GM23338 (cell line): ENCODE measurements at regions not wholly inside any gene's neighbourhood (a gene's known extent, or its start where the extent isn't known, plus 50 kb on each side); places are given as distances from the start of the nearest gene placed in this dataset.

Experiments used
- ATAC-seq: fragments of 200-7000 bp; cut with Tn5 transposase; 3 replicates; pipeline ENCODE4 v1.9.1; 2020
- DNase-seq: peaks from one replicate; pipeline ENCODE4 v3.0.0-alpha.2; 2015; ENCODE audit warnings: low spot score
- H2AFZ ChIP-seq: fragments of 200-600 bp; sonication (generic); 2 replicates; pipeline ENCODE4 v1.8.0; 2016; ENCODE audit warnings: antibody characterized with exemption, mild to moderate bottlenecking, moderate library complexity
- H3F3A ChIP-seq: fragments of 200-600 bp; sonication (generic); replicated peaks from 2 replicates; pipeline ENCODE4 v1.8.0; 2017; ENCODE audit warnings: antibody characterized with exemption, mixed run types, low read depth
- H3K27ac ChIP-seq: fragments of 200-600 bp; sonication (generic); 2 replicates; pipeline ENCODE4 v1.6.1; 2016; ENCODE audit warnings: low read depth
- H3K27me3 ChIP-seq: fragments of 200-600 bp; sonication (generic); 2 replicates; pipeline ENCODE4 v1.8.0; 2016; ENCODE audit warnings: mild to moderate bottlenecking, mixed run types, moderate library complexity; ENCODE audit not compliant: insufficient read depth
- H3K36me3 ChIP-seq: fragments of 200-600 bp; sonication (generic); 2 replicates; pipeline ENCODE4 v1.8.0; 2016; ENCODE audit warnings: mild to moderate bottlenecking; ENCODE audit not compliant: insufficient read depth
- H3K4me1 ChIP-seq: fragments of 200-600 bp; sonication (generic); 2 replicates; pipeline ENCODE4 v1.8.0; 2016; ENCODE audit warnings: mild to moderate bottlenecking, moderate library complexity; ENCODE audit not compliant: insufficient read depth
- H3K4me2 ChIP-seq: fragments of 200-600 bp; sonication (generic); 2 replicates; pipeline ENCODE4 v1.7.1; 2017; ENCODE audit warnings: mixed run types
- H3K4me3 ChIP-seq: fragments of 200-600 bp; sonication (generic); 2 replicates; pipeline ENCODE4 v1.6.1; 2016; ENCODE audit warnings: mixed run types
- H3K79me2 ChIP-seq: fragments of 200-600 bp; sonication (generic); replicated peaks from 2 replicates; pipeline ENCODE4 v1.8.0; 2017; ENCODE audit warnings: mild to moderate bottlenecking; ENCODE audit not compliant: insufficient read depth
- H3K9me2 ChIP-seq: fragments of 200-600 bp; sonication (generic); 2 replicates; pipeline ENCODE4 v1.8.0; 2017; ENCODE audit not compliant: insufficient read depth
- H4K20me1 ChIP-seq: fragments of 200-600 bp; sonication (generic); replicated peaks from 2 replicates; pipeline ENCODE4 v1.8.0; 2017; ENCODE audit warnings: mild to moderate bottlenecking; ENCODE audit not compliant: insufficient read depth
- H3K27ac Mint-ChIP-seq: 2 replicates; pipeline ENCODE4 v1.8.0; 2020; ENCODE audit warnings: inconsistent platforms, mild to moderate bottlenecking, moderate library complexity, mixed read lengths
- H3K27me3 Mint-ChIP-seq: 3 replicates; pipeline ENCODE4 v1.8.0; 2022; ENCODE audit warnings: low read depth, mild to moderate bottlenecking, moderate library complexity, mixed read lengths, inconsistent platforms; ENCODE audit not compliant: insufficient read depth, poor library complexity
- H3K36me3 Mint-ChIP-seq: 3 replicates; pipeline ENCODE4 v1.8.0; 2021; ENCODE audit warnings: low read depth, mild to moderate bottlenecking, inconsistent platforms, moderate library complexity, mixed read lengths
- H3K4me1 Mint-ChIP-seq: 3 replicates; pipeline ENCODE4 v1.8.0; 2020; ENCODE audit warnings: mild to moderate bottlenecking, inconsistent platforms, mixed read lengths
- H3K4me3 Mint-ChIP-seq: 3 replicates; pipeline ENCODE4 v1.8.0; 2021; ENCODE audit warnings: moderate library complexity, mild to moderate bottlenecking, inconsistent platforms, mixed read lengths
- H3K9me3 Mint-ChIP-seq: 3 replicates; pipeline ENCODE4 v1.8.0; 2020; ENCODE audit warnings: moderate library complexity, mild to moderate bottlenecking, inconsistent platforms, mixed read lengths
- CTCF ChIP-seq, 2 experiments: fragments of 200-600 bp in 1 of 2; sonication (generic) in 1 of 2; conservative IDR thresholded peaks; 2 replicates each; pipeline versions ENCODE4 v1.5.1 to v1.6.1; 2016 to 2017; ENCODE audit warnings: antibody characterized with exemption in 2 of 2, low read depth in 2 of 2, mild to moderate bottlenecking in 2 of 2, moderate library complexity in 1 of 2
- EZH2phosphoT487 ChIP-seq: fragments of 200-600 bp; sonication (generic); IDR thresholded peaks from one replicate; pipeline ENCODE4 v1.8.1; 2018; ENCODE audit warnings: antibody characterized with exemption; ENCODE audit not compliant: unreplicated experiment
- JUNB ChIP-seq: IDR thresholded peaks from one replicate; pipeline ENCODE4 v1.6.1; 2016; ENCODE audit warnings: antibody characterized with exemption; ENCODE audit not compliant: unreplicated experiment
- NANOG ChIP-seq: IDR thresholded peaks from 2 replicates; pipeline ENCODE4 v1.6.1; 2016; ENCODE audit warnings: antibody characterized with exemption, borderline replicate concordance
- POLR2AphosphoS5 ChIP-seq: IDR thresholded peaks from 2 replicates; pipeline ENCODE4 v1.6.1; 2016; ENCODE audit warnings: antibody characterized with exemption, low read depth
- STAT1 ChIP-seq: IDR thresholded peaks from one replicate; pipeline ENCODE4 v1.6.1; 2016; ENCODE audit warnings: antibody characterized with exemption; ENCODE audit not compliant: unreplicated experiment
- ZNF331 ChIP-seq: fragments of 250-450 bp; sonication (Bioruptor Pico); IDR thresholded peaks from 2 replicates; pipeline ENCODE4 v1.5.0; 2020; ENCODE audit warnings: low read depth, mild to moderate bottlenecking, moderate library complexity
- ZNF462 ChIP-seq: fragments of 250-450 bp; sonication (Bioruptor Pico); IDR thresholded peaks from 2 replicates; pipeline ENCODE4 v1.5.0; 2020; ENCODE audit warnings: mild to moderate bottlenecking, moderate library complexity

- TF ChIP-seq CTCF (conservative IDR thresholded peaks at IDR 0.05; ENCODE audit: low read depth in 2 of 2) (no peak), EZH2phosphoT487 (no peak)
Observed at GRCh38 chr12:124667506-124668326, 100.3 kb upstream of the NCOR2 start (continued).

DNA sequence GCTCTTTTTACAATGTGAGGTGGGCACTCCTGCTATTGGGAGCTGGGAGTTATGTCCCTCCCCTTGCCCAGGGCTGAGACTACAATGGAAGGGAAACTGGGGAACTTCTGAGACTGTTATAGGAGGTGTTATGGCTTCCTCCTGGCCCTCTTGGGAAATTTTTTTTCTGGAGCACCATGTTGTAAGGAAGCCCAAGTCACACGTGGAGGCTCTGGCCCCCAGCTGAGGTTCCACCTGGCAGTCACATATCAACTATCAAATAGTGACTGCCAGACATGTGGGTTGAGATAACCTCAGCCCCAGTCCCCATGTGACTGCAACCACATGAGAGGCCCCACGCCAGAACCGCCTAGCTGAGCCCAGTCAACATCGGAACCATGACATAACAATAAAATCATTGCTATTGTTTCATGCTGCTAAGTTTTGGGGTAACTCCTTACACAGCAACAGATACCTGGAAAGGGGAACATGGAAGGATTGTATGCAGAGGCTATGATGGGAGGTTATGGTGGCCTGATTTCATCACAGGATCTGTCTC lies 99.4 kb upstream of the NCOR2 start:
- no peaks in the 10 kb centered on the region for H3K36me3 ChIP-seq
- no peak overlapping the region for H3K27ac ChIP-seq
- Mint-ChIP-seq H3K9me3 (peaks cover 3% of the 10 kb centered on the region; the same call in 1 of the 3 replicates), H3K27me3 (peaks cover 9% of the 10 kb centered on the region), H3K4me3 (no peak overlapping the region), H3K36me3 (no peaks in the 10 kb centered on the region), H3K4me1 (no peaks in the 10 kb centered on the region), H3K27ac (no peak overlapping the region)
- H3K79me2 ChIP-seq = no peaks in the 10 kb centered on the region
- no peaks in the 10 kb centered on the region for H4K20me1 ChIP-seq
- no peaks in the 10 kb centered on the region for H3K9me2 ChIP-seq
- no peaks in the 10 kb centered on the region for H3F3A ChIP-seq
- H3K4me2 ChIP-seq = no peak overlapping the region
- no peaks in the 10 kb centered on the region for H3K4me1 ChIP-seq
- H2AFZ ChIP-seq = no peak overlapping the region
- no peaks in the 10 kb centered on the region for H3K27me3 ChIP-seq
- ATAC-seq (no peak), DNase-seq (no peak)
- H3K4me3 ChIP-seq = no peak overlapping the region
- TF ChIP-seq ZNF331 (CRISPR knock-in tag) = peak; percentile 61
- no peak for TF ChIP-seq POLR2AphosphoS5

DNA sequence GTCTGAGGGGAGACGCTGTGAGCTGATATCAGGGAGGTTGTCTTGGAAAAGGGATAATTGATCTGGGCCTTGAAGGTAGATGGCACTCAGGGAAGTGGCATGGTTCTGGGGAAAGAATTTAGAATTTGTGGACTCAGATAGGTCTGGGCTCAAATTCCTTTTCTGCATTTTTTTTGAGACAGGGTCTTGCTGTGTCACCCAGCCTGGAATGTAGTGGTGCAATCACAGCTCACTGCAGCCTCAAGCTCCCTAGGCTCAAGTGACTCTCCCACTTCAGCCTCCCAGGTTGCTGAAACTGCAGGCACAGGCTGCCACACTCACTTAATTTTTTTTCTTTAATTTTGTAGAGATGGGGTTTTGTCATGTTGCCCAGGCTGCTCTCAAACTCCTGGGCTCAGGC lies 98.1 kb upstream of the NCOR2 start:
- Histone ChIP-seq H2AFZ (no peak overlapping the region), H3K4me1 (no peaks in the 10 kb centered on the region), H3F3A (no peaks in the 10 kb centered on the region), H4K20me1 (no peaks in the 10 kb centered on the region), H3K27me3 (no peaks in the 10 kb centered on the region), H3K4me3 (no peak overlapping the region), H3K79me2 (no peaks in the 10 kb centered on the region), H3K36me3 (no peaks in the 10 kb centered on the region), H3K9me2 (no peaks in the 10 kb centered on the region), H3K27ac (no peak overlapping the region), H3K4me2 (no peak overlapping the region)
- DNase-seq (no peak), ATAC-seq (no peak)
- no peak overlapping the region for H3K27ac Mint-ChIP-seq
- H3K4me1 Mint-ChIP-seq = no peaks in the 10 kb centered on the region
- peaks cover 3% of the 10 kb centered on the region; the same call in 1 of the 3 replicates for H3K9me3 Mint-ChIP-seq
- no peak overlapping the region for H3K4me3 Mint-ChIP-seq
- peaks cover 8% of the 10 kb centered on the region for H3K27me3 Mint-ChIP-seq
- no peaks in the 10 kb centered on the region for H3K36me3 Mint-ChIP-seq
- TF ChIP-seq STAT1 = no peak
- no peak for TF ChIP-seq POLR2AphosphoS5
- TF ChIP-seq ZNF331 (CRISPR knock-in tag) = no peak
- TF ChIP-seq NANOG = no peak
- no peak for TF ChIP-seq JUNB
- no peak for TF ChIP-seq ZNF462 (CRISPR knock-in tag)
- TF ChIP-seq EZH2phosphoT487 = no peak
